Neural cell (in vitro differentiated cells): ENCODE measurements at regions not wholly inside any gene's neighbourhood (a gene's known extent, or its start where the extent isn't known, plus 50 kb on each side); places are given as distances from the start of the nearest gene placed in this dataset.

Experiments
- small RNA-seq, 3 experiments: library from RNA; depleted of rRNA; stranded (forward); fragments of <200 nt; gene quantifications; one replicate each; pipeline ENCODE3, GENCODE V24; 2012

Small RNAs in the stretch of these regions (small RNA-seq; reads per million reads assigned to genes)
- gene AC074348.1, result 0 reads per million in 3 experiments
- gene RNU2-29P, result 0.03 to 8.4 (median 0.45) reads per million in 3 experiments
